ENCODE measurements at regions not wholly inside any gene's neighbourhood (a gene's known extent, or its start where the extent isn't known, plus 50 kb on each side); places are given as distances from the start of the nearest gene placed in this dataset.

GRCh38 chr4:33966808-33967207 is 2277.5 kb downstream of the ARAP2 start:
- H3K4me2 ChIP-seq (ENCODE audit: insufficient read depth in 1 of 2, low read depth in 2 of 2, low read length in 2 of 2), result no peak overlapping the region
- no peak overlapping the region for H4K5ac ChIP-seq (ENCODE audit: insufficient read length, low read depth, low read length)
- H3K23ac ChIP-seq (ENCODE audit: insufficient read length), result no peak overlapping the region
- no peak overlapping the region for H3K9ac ChIP-seq (replicated peaks in 1 of 4; ENCODE audit: extremely low read depth in 1 of 4, low read depth in 3 of 4, low read length in 3 of 4)
- no peak overlapping the region for H2BK5ac ChIP-seq (ENCODE audit: low read depth, low read length)
- peaks cover 4 to 6% of the 10 kb centered on the region in 2 experiments; a peak in 1 of 4 replicates for H3K9me3 ChIP-seq (ENCODE audit: insufficient read depth in 2 of 2, low read depth in 1 of 2, low read length in 1 of 2)
- H3K56ac ChIP-seq (replicated peaks; ENCODE audit: insufficient read length, low read depth, low read length), result no peak overlapping the region
- no peak overlapping the region for H2BK20ac ChIP-seq (ENCODE audit: low read length)
- H2BK120ac ChIP-seq (replicated peaks; ENCODE audit: low read depth, low read length), result no peak overlapping the region
- no peaks in the 10 kb centered on the region for H3K27me3 ChIP-seq (replicated peaks in 1 of 4; ENCODE audit: control insufficient read depth in 3 of 4, extremely low read depth in 1 of 4, insufficient read depth in 3 of 4, low read length in 3 of 4)
- no peak overlapping the region for H3K4me3 ChIP-seq (ENCODE audit: extremely low read depth in 1 of 4, insufficient read depth in 2 of 4, low read depth in 3 of 4, low read length in 4 of 4)
- H3K14ac ChIP-seq (ENCODE audit: insufficient read length), result no peak overlapping the region
- no peak for FAIRE-seq
- DNase-seq (ENCODE audit: low read depth in 1 of 2, low spot score in 2 of 2), result no peak
- H2BK15ac ChIP-seq (ENCODE audit: low read length), result no peak overlapping the region
- no peak overlapping the region for H3K18ac ChIP-seq (ENCODE audit: extremely low read depth, low read length)
- H3K4me1 ChIP-seq (replicated peaks in 1 of 4; ENCODE audit: control insufficient read depth in 3 of 4, insufficient read depth in 4 of 4, low read length in 3 of 4), result no peaks in the 10 kb centered on the region
- no peaks in the 10 kb centered on the region for H4K20me1 ChIP-seq (replicated peaks in 1 of 2; ENCODE audit: control insufficient read depth in 1 of 2, insufficient read depth in 2 of 2, low read length in 2 of 2)
- no peaks in the 10 kb centered on the region for H3K79me1 ChIP-seq (ENCODE audit: low read depth, low read length)
- H3K23me2 ChIP-seq (ENCODE audit: low read depth, low read length), result no peaks in the 10 kb centered on the region
- no peak overlapping the region for H2AK5ac ChIP-seq (ENCODE audit: low read depth, low read length)
- no peak overlapping the region for H4K91ac ChIP-seq (replicated peaks; ENCODE audit: insufficient read length, low read length)
- no peak overlapping the region for H4K8ac ChIP-seq (ENCODE audit: extremely low read depth, insufficient read depth, low read length)
- TF ChIP-seq TEAD4 (IDR thresholded peaks at IDR 0.05; ENCODE audit: low read depth, low read length) (no peak), SUZ12 (IDR thresholded peaks at IDR 0.05; ENCODE audit: low read length) (no peak), GABPA (IDR thresholded peaks at IDR 0.05; ENCODE audit: borderline replicate concordance, insufficient read depth, low read length) (no peak), EP300 (IDR thresholded peaks at IDR 0.05; ENCODE audit: borderline replicate concordance in 1 of 2, low read depth in 2 of 2, low read length in 2 of 2) (no peak), SRF (IDR thresholded peaks at IDR 0.05; ENCODE audit: low read depth, low read length) (no peak), ASH2L (IDR thresholded peaks at IDR 0.05; ENCODE audit: low read length) (no peak), FOSL1 (IDR thresholded peaks at IDR 0.05; ENCODE audit: insufficient read depth, low read depth, low read length) (no peak), HDAC6 (IDR thresholded peaks at IDR 0.05; ENCODE audit: low read depth, low read length) (no peak), HDAC2 (IDR thresholded peaks at IDR 0.05; ENCODE audit: borderline replicate concordance in 1 of 2, low read depth in 2 of 2, low read length in 2 of 2) (no peak)
- no peaks in the 10 kb centered on the region for H3K79me2 ChIP-seq (ENCODE audit: control insufficient read depth in 1 of 2, insufficient read depth in 2 of 2, low read length in 2 of 2)
- no peak overlapping the region for H3K27ac ChIP-seq (ENCODE audit: low read depth, low read length)
- POLR2A ChIA-PET (ENCODE audit: partially characterized antibody), result no interaction called here
- CTCF ChIA-PET (ENCODE audit: partially characterized antibody), result interaction anchor here (0.6 kb wide), 1 partner anchor 17 kb away, joined by 3 read pairs; no protein-coding TSS in a partner anchor
- no peak overlapping the region for H3K4ac ChIP-seq (replicated peaks; ENCODE audit: insufficient read length, low read depth, low read length)
- H2AFZ ChIP-seq (ENCODE audit: low read length), result no peak overlapping the region
- H3K36me3 ChIP-seq (ENCODE audit: control insufficient read depth in 2 of 4, insufficient read depth in 4 of 4, low read length in 3 of 4), result no peaks in the 10 kb centered on the region
- no peak overlapping the region for H2BK12ac ChIP-seq (ENCODE audit: low read depth, low read length)
- WGBS, 2 experiments (ENCODE audit: extremely low coverage in 1 of 2, insufficient coverage in 1 of 2, insufficient read length in 1 of 2, insufficient replicate concordance in 2 of 2, low coverage in 1 of 2, low lambda C conversion rate in 2 of 2, missing lambda C conversion rate in 1 of 2), result 100% methylated on average over 1 of the region's 1 CpG; no CpG with 5 or more reads in 1 of the 2 experiments
